MCF 10A (cell line): ENCODE measurements at regions not wholly inside any gene's neighbourhood (a gene's known extent, or its start where the extent isn't known, plus 50 kb on each side); places are given as distances from the start of the nearest gene placed in this dataset.

Source experiments
- BruUV-seq: library from RNA; stranded (reverse); fragments of 400-500 nt; replicated peaks from 2 replicates; lab custom pipeline; 2021; lab: Mats Ljungman, UMichigan
- CTCF ChIA-PET: fragments of 300-600 bp; sonication (Branson Sonifier 250); formaldehyde crosslinking; extraction: SDS; loops from one replicate; lab custom pipeline; 2021; ENCODE audit warnings: antibody characterized with exemption, inconsistent platforms; lab: Yijun Ruan, JAX
- POLR2A ChIA-PET: fragments of 300-600, 350-650 bp; sonication (Branson Sonifier 250); formaldehyde crosslinking; extraction: SDS; loops from one replicate; lab custom pipeline; 2020; ENCODE audit warnings: antibody characterized with exemption, inconsistent platforms; lab: Yijun Ruan, JAX
- DNase-seq: peaks from one replicate; pipeline ENCODE4 v3.0.0-alpha.2; 2018; ENCODE audit not compliant: unreplicated experiment
- H3K27ac Mint-ChIP-seq: one replicate; pipeline ENCODE4 v1.8.0; 2022; ENCODE audit warnings: mild to moderate bottlenecking, low read depth, mixed read lengths; ENCODE audit not compliant: unreplicated experiment
- H3K27me3 Mint-ChIP-seq: one replicate; pipeline ENCODE4 v1.8.0; 2022; ENCODE audit warnings: mixed read lengths; ENCODE audit not compliant: insufficient read depth, unreplicated experiment
- H3K36me3 Mint-ChIP-seq: one replicate; pipeline ENCODE4 v1.8.0; 2022; ENCODE audit warnings: mild to moderate bottlenecking, moderate library complexity, mixed read lengths; ENCODE audit not compliant: insufficient read depth, unreplicated experiment
- H3K4me1 Mint-ChIP-seq: one replicate; pipeline ENCODE4 v1.8.0; 2022; ENCODE audit warnings: mixed read lengths; ENCODE audit not compliant: insufficient read depth, unreplicated experiment
- H3K4me3 Mint-ChIP-seq: one replicate; pipeline ENCODE4 v1.8.0; 2022; ENCODE audit warnings: mild to moderate bottlenecking, moderate library complexity, mixed read lengths; ENCODE audit not compliant: unreplicated experiment
- H3K9me3 Mint-ChIP-seq: one replicate; pipeline ENCODE4 v1.8.0; 2022; ENCODE audit warnings: mixed read lengths; ENCODE audit not compliant: unreplicated experiment
- intact Hi-C: fragments of 100-400 bp; cut with micrococcal nuclease; formaldehyde crosslinking; loops from 2 replicates; pipeline ENCODE4 v1.14.1; 2022
- TF ChIP-seq, protein P1 (sequence below): fragments of 200-600 bp; IDR thresholded peaks from one replicate; pipeline ENCODE4 v1.8.0; 2022; ENCODE audit warnings: antibody characterized with exemption, mild to moderate bottlenecking; ENCODE audit not compliant: unreplicated experiment

GRCh38 chr1:21379571-21379970, 60.4 kb upstream of the NBPF3 start:
- no TSS peak for BruUV-seq
- Mint-ChIP-seq H3K36me3 (peaks cover 6% of the 10 kb centered on the region), H3K9me3 (peaks cover 9% of the 10 kb centered on the region), H3K27ac (no peak overlapping the region), H3K4me3 (no peak overlapping the region), H3K27me3 (peaks cover 12% of the 10 kb centered on the region), H3K4me1 (no peaks in the 10 kb centered on the region)
- POLR2A ChIA-PET = no interaction called here
- DNase-seq = no peak
- TF ChIP-seq, protein P1, sequence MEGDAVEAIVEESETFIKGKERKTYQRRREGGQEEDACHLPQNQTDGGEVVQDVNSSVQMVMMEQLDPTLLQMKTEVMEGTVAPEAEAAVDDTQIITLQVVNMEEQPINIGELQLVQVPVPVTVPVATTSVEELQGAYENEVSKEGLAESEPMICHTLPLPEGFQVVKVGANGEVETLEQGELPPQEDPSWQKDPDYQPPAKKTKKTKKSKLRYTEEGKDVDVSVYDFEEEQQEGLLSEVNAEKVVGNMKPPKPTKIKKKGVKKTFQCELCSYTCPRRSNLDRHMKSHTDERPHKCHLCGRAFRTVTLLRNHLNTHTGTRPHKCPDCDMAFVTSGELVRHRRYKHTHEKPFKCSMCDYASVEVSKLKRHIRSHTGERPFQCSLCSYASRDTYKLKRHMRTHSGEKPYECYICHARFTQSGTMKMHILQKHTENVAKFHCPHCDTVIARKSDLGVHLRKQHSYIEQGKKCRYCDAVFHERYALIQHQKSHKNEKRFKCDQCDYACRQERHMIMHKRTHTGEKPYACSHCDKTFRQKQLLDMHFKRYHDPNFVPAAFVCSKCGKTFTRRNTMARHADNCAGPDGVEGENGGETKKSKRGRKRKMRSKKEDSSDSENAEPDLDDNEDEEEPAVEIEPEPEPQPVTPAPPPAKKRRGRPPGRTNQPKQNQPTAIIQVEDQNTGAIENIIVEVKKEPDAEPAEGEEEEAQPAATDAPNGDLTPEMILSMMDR = no peak
- intact Hi-C loops = no loop called here
- CTCF ChIA-PET = interaction anchor here (0.7 to 1.9 kb wide), 2 partner anchors 10 to 93 kb away, joined by 4 to 10 read pairs; no protein-coding TSS in a partner anchor

DNA sequence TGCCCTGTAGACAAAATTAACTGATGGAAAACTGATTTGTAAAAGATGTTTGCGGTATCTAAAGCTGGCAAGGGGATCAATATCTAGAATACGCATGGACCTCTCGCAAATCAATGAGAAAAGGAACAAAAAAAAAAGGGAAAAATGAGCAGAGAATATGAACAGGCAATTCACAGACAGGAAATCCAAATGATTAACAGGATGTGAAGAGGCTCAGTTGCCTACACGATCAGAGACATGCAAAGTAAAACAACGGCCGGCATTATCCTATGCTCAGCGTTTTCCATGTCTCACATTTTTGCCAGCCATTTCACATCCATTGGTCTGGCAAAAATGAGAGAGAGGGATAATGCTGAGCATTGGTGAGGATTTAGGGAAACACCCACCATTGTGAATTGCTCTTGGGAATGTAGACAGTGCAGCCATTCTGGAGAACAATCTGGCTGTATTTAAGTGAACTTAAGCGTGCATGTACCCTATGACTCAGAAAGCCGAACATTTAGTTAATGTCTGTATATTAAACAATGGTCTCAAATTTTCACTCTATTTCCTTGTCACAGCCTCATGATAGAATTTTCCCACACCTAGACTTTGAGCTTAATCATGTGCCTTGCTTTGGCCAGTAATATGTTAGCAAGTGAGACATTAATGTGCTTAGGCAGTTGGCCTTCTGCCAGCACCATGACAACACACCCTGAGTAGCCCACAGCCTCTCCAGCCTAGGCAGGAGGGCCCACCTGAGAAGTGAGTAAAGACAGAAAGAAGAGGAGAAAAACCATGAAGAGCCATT, 61.0 kb upstream of the NBPF3 start:
- POLR2A ChIA-PET = no interaction called here
- CTCF ChIA-PET = interaction anchor here (1.5 kb wide), 1 partner anchor 10 kb away, joined by 3 read pairs; no protein-coding TSS in a partner anchor
- no peak overlapping the region for H3K27ac Mint-ChIP-seq

GRCh38 chr1:21372383-21372782, 67.6 kb upstream of the NBPF3 start:
- Mint-ChIP-seq H3K27me3 (no peaks in the 10 kb centered on the region), H3K9me3 (no peaks in the 10 kb centered on the region), H3K4me3 (no peak overlapping the region), H3K27ac (no peak overlapping the region), H3K4me1 (peaks cover 7% of the 10 kb centered on the region), H3K36me3 (no peaks in the 10 kb centered on the region)
- no peak for DNase-seq
- CTCF ChIA-PET = interaction anchor here (0.6 to 11.0 kb wide), 7 partner anchors 117 to 358 kb away, joined by 3 to 283 read pairs (median 4); no protein-coding TSS in a partner anchor
- TF ChIP-seq, protein P1 = no peak
- BruUV-seq = no TSS peak
- intact Hi-C loops = loop anchor here (5.0 kb wide), 1 partner anchor 1045 kb away; no protein-coding TSS in a partner anchor
- POLR2A ChIA-PET = no interaction called here

More for the DNA sequence above, 61.0 kb upstream of the NBPF3 start:
- no peak overlapping the region for H3K4me3 Mint-ChIP-seq
- TF ChIP-seq, protein P1 = no peak
- H3K4me1 Mint-ChIP-seq = no peaks in the 10 kb centered on the region
- no TSS peak for BruUV-seq
- intact Hi-C loops = no loop called here
- H3K36me3 Mint-ChIP-seq = peaks cover 6% of the 10 kb centered on the region
- peaks cover 9% of the 10 kb centered on the region for H3K9me3 Mint-ChIP-seq
- peak; percentile 36 for DNase-seq
- H3K27me3 Mint-ChIP-seq = peaks cover 5% of the 10 kb centered on the region

DNA sequence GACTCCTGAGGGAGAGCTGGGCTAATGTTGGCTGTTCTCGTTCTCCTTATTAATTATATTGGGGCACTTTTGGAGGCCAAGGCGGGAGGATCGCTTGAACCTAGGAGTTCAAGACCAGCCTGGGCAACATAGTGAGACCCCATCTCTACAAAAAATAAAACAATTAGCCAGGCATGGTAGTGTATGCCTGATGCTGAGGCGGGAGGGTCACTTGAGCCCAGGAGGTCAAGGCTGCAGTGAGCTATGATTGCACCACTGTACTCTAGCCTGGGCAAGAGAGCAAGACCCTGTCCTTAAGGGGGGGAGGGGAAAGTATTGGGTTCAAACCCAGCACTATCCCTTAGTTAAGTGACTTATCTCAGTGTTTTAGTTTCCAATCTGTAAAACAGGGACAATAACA, 70.0 kb upstream of the NBPF3 start:
- H3K36me3 Mint-ChIP-seq = no peaks in the 10 kb centered on the region
- no peaks in the 10 kb centered on the region for H3K9me3 Mint-ChIP-seq
- no peaks in the 10 kb centered on the region for H3K27me3 Mint-ChIP-seq
- peaks cover 7% of the 10 kb centered on the region for H3K4me1 Mint-ChIP-seq
- BruUV-seq = no TSS peak
- H3K27ac Mint-ChIP-seq = no peak overlapping the region
- no peak overlapping the region for H3K4me3 Mint-ChIP-seq
- no peak for DNase-seq
- ChIA-PET POLR2A (no interaction called here), CTCF (interaction anchor here (0.6 to 11.0 kb wide), 28 partner anchors 9 to 293 kb away, joined by 3 to 283 read pairs (median 4); no protein-coding TSS in a partner anchor)
- intact Hi-C loops = loop anchor here (1.0 to 10.0 kb wide), 5 partner anchors 164 to 1047 kb away; no protein-coding TSS in a partner anchor
- TF ChIP-seq, protein P1 = no peak
